H1 (cell line): ENCODE measurements at regions not wholly inside any gene's neighbourhood (a gene's known extent, or its start where the extent isn't known, plus 50 kb on each side); places are given as distances from the start of the nearest gene placed in this dataset.
A peak's percentile ranks its signal among the peaks of the same experiment; 100 is the strongest.

Source experiments
- CTCF ChIA-PET: fragments of 300-600 bp; sonication (Branson Sonifier 250); formaldehyde crosslinking; loops from one replicate; lab custom pipeline; 2021; ENCODE audit not compliant: partially characterized antibody; lab: Charles Lee
- POLR2A ChIA-PET: fragments of 300-600 bp; sonication (Branson Sonifier 250); formaldehyde crosslinking; loops from one replicate; lab custom pipeline; 2021; ENCODE audit warnings: inconsistent platforms; ENCODE audit not compliant: partially characterized antibody; lab: Charles Lee
- DNase-seq, 2 experiments: peaks; one replicate each; pipeline versions ENCODE4 v3.0.0 to v3.0.0-alpha.2; 2010 to 2022; ENCODE audit warnings: low spot score in 2 of 2, low read depth in 1 of 2, mixed read lengths in 1 of 2
- FAIRE-seq: peaks from 2 replicates; lab custom pipeline; 2011; peaks lifted over from hg19 to GRCh38; lab: Jason Lieb, UNC
- H2AFZ ChIP-seq: 2 replicates; pipeline ENCODE4 v1.8.1; 2012; ENCODE audit warnings: low read length, inconsistent platforms
- H2AK5ac ChIP-seq: 2 replicates; pipeline ENCODE4 v1.6.1; 2013; ENCODE audit warnings: low read depth, low read length
- H2BK120ac ChIP-seq: replicated peaks from 2 replicates; pipeline ENCODE3; 2013; ENCODE audit warnings: low read depth, low read length, inconsistent platforms
- H2BK12ac ChIP-seq: 2 replicates; pipeline ENCODE4 v1.6.1; 2013; ENCODE audit warnings: low read depth, low read length
- H2BK15ac ChIP-seq: 2 replicates; pipeline ENCODE4 v1.6.1; 2013; ENCODE audit warnings: low read length
- H2BK20ac ChIP-seq: 2 replicates; pipeline ENCODE4 v1.6.1; 2013; ENCODE audit warnings: low read length
- H2BK5ac ChIP-seq: 2 replicates; pipeline ENCODE4 v1.6.1; 2013; ENCODE audit warnings: low read depth, low read length
- H3K14ac ChIP-seq: 2 replicates; pipeline ENCODE4 v1.6.1; 2013; ENCODE audit warnings: inconsistent platforms; ENCODE audit not compliant: insufficient read length
- H3K18ac ChIP-seq: 2 replicates; pipeline ENCODE4 v1.6.1; 2013; ENCODE audit warnings: low read length; ENCODE audit errors: extremely low read depth
- H3K23ac ChIP-seq: 2 replicates; pipeline ENCODE4 v1.6.1; 2013; ENCODE audit warnings: inconsistent platforms; ENCODE audit not compliant: insufficient read length
- H3K23me2 ChIP-seq: 2 replicates; pipeline ENCODE4 v1.6.1; 2013; ENCODE audit warnings: low read depth, low read length
- H3K27ac ChIP-seq: 2 replicates; pipeline ENCODE4 v1.6.1; 2011; ENCODE audit warnings: low read depth, low read length, inconsistent platforms
- H3K27me3 ChIP-seq, 4 experiments: replicated peaks in 1 of 4; 1 replicate in 1 of 4; 2 replicates in 3 of 4; pipeline versions ENCODE4 v1.6.1 to v1.8.1; 2011 to 2013; ENCODE audit warnings: low read length in 3 of 4, mild to moderate bottlenecking in 3 of 4, inconsistent platforms in 2 of 4, mixed read lengths in 2 of 4, moderate library complexity in 1 of 4; ENCODE audit not compliant: control insufficient read depth in 3 of 4, insufficient read depth in 3 of 4; ENCODE audit errors: extremely low read depth in 1 of 4
- H3K36me3 ChIP-seq, 4 experiments: 2 replicates each; pipeline versions ENCODE4 v1.6.1 to v1.8.1; 2011 to 2013; ENCODE audit warnings: mild to moderate bottlenecking in 4 of 4, low read length in 3 of 4, moderate library complexity in 2 of 4, control low read depth in 1 of 4, inconsistent platforms in 1 of 4; ENCODE audit not compliant: insufficient read depth in 4 of 4, control insufficient read depth in 2 of 4
- H3K4ac ChIP-seq: replicated peaks from 2 replicates; pipeline ENCODE3; 2013; ENCODE audit warnings: low read length, low read depth, mixed read lengths, inconsistent platforms; ENCODE audit not compliant: insufficient read length
- H3K4me1 ChIP-seq, 4 experiments: replicated peaks in 1 of 4; 1 replicate in 1 of 4; 2 replicates in 3 of 4; pipeline versions ENCODE4 v1.6.1 to v1.8.1; 2011 to 2013; ENCODE audit warnings: low read length in 3 of 4, inconsistent platforms in 2 of 4, mixed read lengths in 1 of 4; ENCODE audit not compliant: insufficient read depth in 4 of 4, control insufficient read depth in 3 of 4
- H3K4me2 ChIP-seq, 2 experiments: 2 replicates each; pipeline versions ENCODE4 v1.6.1 to v1.8.1; 2011 to 2013; ENCODE audit warnings: low read depth in 2 of 2, low read length in 2 of 2, control low read depth in 1 of 2, inconsistent platforms in 1 of 2, mild to moderate bottlenecking in 1 of 2; ENCODE audit not compliant: insufficient read depth in 1 of 2
- H3K4me3 ChIP-seq, 4 experiments: fragments of 200-600, 300-600 bp in 1 of 4; sonication (generic), shearing (Covaris generic), sonication (Bioruptor Twin) in 1 of 4; 2 replicates each; pipeline versions ENCODE4 v1.5.1 to v1.8.1; 2011 to 2016; ENCODE audit warnings: low read length in 4 of 4, low read depth in 3 of 4, control low read depth in 2 of 4, inconsistent platforms in 2 of 4, mild to moderate bottlenecking in 2 of 4, mixed read lengths in 1 of 4, moderate library complexity in 1 of 4; ENCODE audit not compliant: insufficient read depth in 2 of 4; ENCODE audit errors: extremely low read depth in 1 of 4
- H3K56ac ChIP-seq: replicated peaks from 2 replicates; pipeline ENCODE3; 2013; ENCODE audit warnings: low read depth, mild to moderate bottlenecking, mixed read lengths, low read length, inconsistent platforms; ENCODE audit not compliant: insufficient read length
- H3K79me1 ChIP-seq: 2 replicates; pipeline ENCODE4 v1.6.1; 2013; ENCODE audit warnings: low read depth, low read length, control low read depth
- H3K79me2 ChIP-seq, 2 experiments: 2 replicates each; pipeline versions ENCODE4 v1.6.1 to v1.8.1; 2012 to 2013; ENCODE audit warnings: low read length in 2 of 2, mild to moderate bottlenecking in 2 of 2, inconsistent platforms in 1 of 2; ENCODE audit not compliant: insufficient read depth in 2 of 2, control insufficient read depth in 1 of 2
- H3K9ac ChIP-seq, 4 experiments: replicated peaks in 1 of 4; 1 replicate in 1 of 4; 2 replicates in 3 of 4; pipeline versions ENCODE4 v1.6.1 to v1.8.1; 2011 to 2013; ENCODE audit warnings: low read depth in 3 of 4, low read length in 3 of 4, control low read depth in 2 of 4, mild to moderate bottlenecking in 2 of 4, moderate library complexity in 2 of 4, inconsistent platforms in 1 of 4; ENCODE audit errors: extremely low read depth in 1 of 4
- H3K9me3 ChIP-seq, 2 experiments: 2 replicates each; pipeline versions ENCODE4 v1.6.1 to v1.8.1; 2012 to 2013; ENCODE audit warnings: mild to moderate bottlenecking in 2 of 2, moderate library complexity in 2 of 2, control low read depth in 1 of 2, inconsistent platforms in 1 of 2, low read depth in 1 of 2, low read length in 1 of 2, mixed read lengths in 1 of 2; ENCODE audit not compliant: insufficient read depth in 2 of 2
- H4K20me1 ChIP-seq, 2 experiments: replicated peaks in 1 of 2; 2 replicates each; pipeline versions ENCODE3 to v1.8.1; 2011 to 2013; ENCODE audit warnings: inconsistent platforms in 2 of 2, low read length in 2 of 2, mild to moderate bottlenecking in 1 of 2; ENCODE audit not compliant: insufficient read depth in 2 of 2, control insufficient read depth in 1 of 2
- H4K5ac ChIP-seq: 2 replicates; pipeline ENCODE4 v1.6.1; 2013; ENCODE audit warnings: low read length, low read depth, mixed read lengths, inconsistent platforms; ENCODE audit not compliant: insufficient read length
- H4K8ac ChIP-seq: 2 replicates; pipeline ENCODE4 v1.8.0; 2013; ENCODE audit warnings: mild to moderate bottlenecking, moderate library complexity, low read length, inconsistent platforms; ENCODE audit not compliant: insufficient read depth; ENCODE audit errors: extremely low read depth
- H4K91ac ChIP-seq: replicated peaks from 2 replicates; pipeline ENCODE3; 2013; ENCODE audit warnings: low read length, mixed read lengths, inconsistent platforms; ENCODE audit not compliant: insufficient read length
- CEBPB ChIP-seq: IDR thresholded peaks from 2 replicates; pipeline ENCODE4 v1.6.1; 2012; ENCODE audit warnings: low read depth, low read length
- EP300 ChIP-seq, 2 experiments: IDR thresholded peaks; 1 replicate in 1 of 2; 2 replicates in 1 of 2; pipeline ENCODE4 v1.6.1; 2011 to 2012; ENCODE audit warnings: low read depth in 2 of 2, low read length in 2 of 2, mild to moderate bottlenecking in 2 of 2, borderline replicate concordance in 1 of 2, inconsistent platforms in 1 of 2, moderate library complexity in 1 of 2
- HDAC2 ChIP-seq, 2 experiments: fragments of 300-600 bp in 1 of 2; sonication (generic) in 1 of 2; IDR thresholded peaks; 2 replicates each; pipeline ENCODE4 v1.6.1; 2011 to 2012; ENCODE audit warnings: low read depth in 2 of 2, low read length in 2 of 2, mild to moderate bottlenecking in 2 of 2, moderate library complexity in 2 of 2, borderline replicate concordance in 1 of 2, inconsistent platforms in 1 of 2
- JUND ChIP-seq: IDR thresholded peaks from 2 replicates; pipeline ENCODE4 v1.6.1; 2011; ENCODE audit warnings: mild to moderate bottlenecking, improper control_type of control experiment, low read length
- KDM1A ChIP-seq: fragments of 200-600, 300-600 bp; sonication (generic); IDR thresholded peaks from 2 replicates; pipeline ENCODE4 v1.7.1; 2016; ENCODE audit warnings: mild to moderate bottlenecking, low read length, borderline replicate concordance
- MAFK ChIP-seq: IDR thresholded peaks from 2 replicates; pipeline ENCODE4 v1.6.1; 2012; ENCODE audit warnings: low read depth, mild to moderate bottlenecking, improper control_type of control experiment, low read length
- TBP ChIP-seq: IDR thresholded peaks from 2 replicates; pipeline ENCODE4 v1.6.1; 2011; ENCODE audit warnings: low read depth, low read length, improper control_type of control experiment
- TCF12 ChIP-seq: IDR thresholded peaks from 2 replicates; pipeline ENCODE4 v1.6.1; 2011; ENCODE audit warnings: low read depth, mild to moderate bottlenecking, low read length
- YY1 ChIP-seq: IDR thresholded peaks from 2 replicates; pipeline ENCODE4 v1.6.1; 2011; ENCODE audit warnings: low read depth, mild to moderate bottlenecking, low read length
- WGBS, 2 experiments: shearing (Covaris generic) in 1 of 2; methylation state at CpG; one replicate each; pipeline versions ENCODE4 v1.1.6 to v1.1.7; 2013 to 2015; ENCODE audit warnings: low lambda C conversion rate in 2 of 2, mixed read lengths in 2 of 2, inconsistent platforms in 1 of 2, low coverage in 1 of 2, missing lambda C conversion rate in 1 of 2; ENCODE audit not compliant: insufficient replicate concordance in 2 of 2, insufficient coverage in 1 of 2, insufficient read length in 1 of 2; ENCODE audit errors: extremely low coverage in 1 of 2, missing lambda C conversion rate in 1 of 2; 5-methylcytosine and 5-hydroxymethylcytosine counted together
- TF ChIP-seq, protein P1 (sequence below): IDR thresholded peaks from 2 replicates; pipeline ENCODE4 v1.6.1; 2012; ENCODE audit warnings: inconsistent platforms
- TF ChIP-seq, protein P2 (sequence below): IDR thresholded peaks from 2 replicates; pipeline ENCODE4 v1.6.1; 2012; ENCODE audit warnings: inconsistent platforms

DNA sequence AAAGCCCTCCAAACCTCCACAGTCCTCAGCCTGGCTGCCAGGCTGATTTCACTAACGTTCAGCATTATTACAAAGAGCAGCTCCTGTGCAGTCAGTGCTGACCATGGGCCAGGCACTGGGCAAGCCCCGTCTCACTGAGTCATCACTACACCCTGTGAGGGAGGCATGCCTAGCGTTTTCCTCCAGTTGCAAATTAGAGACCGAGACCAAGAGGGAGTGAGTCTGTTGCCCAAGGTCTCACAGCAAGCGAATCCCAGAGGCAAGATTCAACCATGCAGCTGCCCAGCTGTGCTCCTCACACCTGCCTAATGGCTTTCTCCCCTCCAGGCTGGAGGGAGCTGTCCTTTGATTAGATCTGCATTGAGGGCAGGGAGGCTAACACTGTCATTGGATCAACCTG lies 229.3 kb upstream of the LHX5 start:
- peak; percentile 65 for FAIRE-seq
- 38% methylated on average over 5 of the region's 5 CpGs; no CpG with 5 or more reads in 1 of the 2 experiments for WGBS, 2 experiments

More for the DNA sequence above, 229.3 kb upstream of the LHX5 start:
- H2BK5ac ChIP-seq, result 0 out of 2 replicates have a peak overlapping the region, but pooled peaks have one; percentile 35
- TF ChIP-seq TBP (peak; percentile 67; the same call in 1 of the 2 replicates), YY1 (no peak), KDM1A (no peak), CEBPB (peak; percentile 46; the same call in 1 of the 2 replicates), MAFK (peak; percentile 3; the same call in 1 of the 2 replicates), JUND (peak; percentile 29; the same call in 1 of the 2 replicates), TCF12 (0 out of 2 replicates have a peak, but pooled peaks have one; percentile 37), HDAC2 (IDR thresholded peaks at IDR 0.05; ENCODE audit: borderline replicate concordance in 1 of 2, low read depth in 2 of 2, low read length in 2 of 2) (0 out of 4 replicates have a peak, but pooled peaks of 1 of the 2 experiments have one; percentile 21), EP300 (IDR thresholded peaks at IDR 0.05; ENCODE audit: borderline replicate concordance in 1 of 2, low read depth in 2 of 2, low read length in 2 of 2) (no peak)
- TF ChIP-seq, protein P1, sequence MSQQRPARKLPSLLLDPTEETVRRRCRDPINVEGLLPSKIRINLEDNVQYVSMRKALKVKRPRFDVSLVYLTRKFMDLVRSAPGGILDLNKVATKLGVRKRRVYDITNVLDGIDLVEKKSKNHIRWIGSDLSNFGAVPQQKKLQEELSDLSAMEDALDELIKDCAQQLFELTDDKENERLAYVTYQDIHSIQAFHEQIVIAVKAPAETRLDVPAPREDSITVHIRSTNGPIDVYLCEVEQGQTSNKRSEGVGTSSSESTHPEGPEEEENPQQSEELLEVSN, result 0 out of 2 replicates have a peak, but pooled peaks have one; percentile 16
- TF ChIP-seq, protein P2, sequence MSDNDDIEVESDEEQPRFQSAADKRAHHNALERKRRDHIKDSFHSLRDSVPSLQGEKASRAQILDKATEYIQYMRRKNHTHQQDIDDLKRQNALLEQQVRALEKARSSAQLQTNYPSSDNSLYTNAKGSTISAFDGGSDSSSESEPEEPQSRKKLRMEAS, result peak; percentile 53
- TF ChIP-seq, all 59 proteins: peak for 8
- DNase-seq, result peak in 1 of 2 experiments; percentile 27
- H3K4me3 ChIP-seq, result no peak overlapping the region
- H3K36me3 ChIP-seq, result no peaks in the 10 kb centered on the region
- CTCF ChIA-PET, result interaction anchor here (1.4 to 1.5 kb wide), 2 partner anchors 45 to 239 kb away, joined by 3 to 4 read pairs; no protein-coding TSS in a partner anchor
- H3K14ac ChIP-seq, result no peak overlapping the region
- H3K4me2 ChIP-seq, result no peak overlapping the region; a peak in 1 of 4 replicates
- no peak overlapping the region for H3K56ac ChIP-seq
- no peak overlapping the region for H4K8ac ChIP-seq
- H3K4ac ChIP-seq, result no peak overlapping the region
- POLR2A ChIA-PET, result no interaction called here
- 0 out of 2 replicates have a peak overlapping the region, but pooled peaks have one; percentile 55 for H2BK20ac ChIP-seq
- no peaks in the 10 kb centered on the region; a peak in 2 of 7 replicates for H3K27me3 ChIP-seq
- peak overlapping the region; percentile 28; the same call in 1 of the 2 replicates for H2AFZ ChIP-seq
- no peaks in the 10 kb centered on the region for H3K9me3 ChIP-seq
- no peaks in the 10 kb centered on the region for H4K20me1 ChIP-seq
- H3K9ac ChIP-seq, result no peak overlapping the region; a peak in 1 of 7 replicates
- no peak overlapping the region for H2BK120ac ChIP-seq
- H3K79me1 ChIP-seq, result no peaks in the 10 kb centered on the region
- no peaks in the 10 kb centered on the region for H3K79me2 ChIP-seq
- H3K23me2 ChIP-seq, result no peaks in the 10 kb centered on the region
- H2BK12ac ChIP-seq, result 0 out of 2 replicates have a peak overlapping the region, but pooled peaks have one; percentile 27
- H2AK5ac ChIP-seq, result 0 out of 2 replicates have a peak overlapping the region, but pooled peaks have one; percentile 82
- no peak overlapping the region for H4K91ac ChIP-seq
- no peak overlapping the region for H4K5ac ChIP-seq
- H3K23ac ChIP-seq, result no peak overlapping the region
- H3K4me1 ChIP-seq, result peaks cover 0 to 11% (median 5%) of the 10 kb centered on the region in 4 experiments; a peak in 6 of 7 replicates
- 0 out of 2 replicates have a peak overlapping the region, but pooled peaks have one; percentile 31 for H2BK15ac ChIP-seq
- peak overlapping the region; percentile 67; the same call in 1 of the 2 replicates for H3K18ac ChIP-seq
- H3K27ac ChIP-seq, result no peak overlapping the region
